ENCODE measurements at regions not wholly inside any gene's neighbourhood (a gene's known extent, or its start where the extent isn't known, plus 50 kb on each side); places are given as distances from the start of the nearest gene placed in this dataset.

DNA sequence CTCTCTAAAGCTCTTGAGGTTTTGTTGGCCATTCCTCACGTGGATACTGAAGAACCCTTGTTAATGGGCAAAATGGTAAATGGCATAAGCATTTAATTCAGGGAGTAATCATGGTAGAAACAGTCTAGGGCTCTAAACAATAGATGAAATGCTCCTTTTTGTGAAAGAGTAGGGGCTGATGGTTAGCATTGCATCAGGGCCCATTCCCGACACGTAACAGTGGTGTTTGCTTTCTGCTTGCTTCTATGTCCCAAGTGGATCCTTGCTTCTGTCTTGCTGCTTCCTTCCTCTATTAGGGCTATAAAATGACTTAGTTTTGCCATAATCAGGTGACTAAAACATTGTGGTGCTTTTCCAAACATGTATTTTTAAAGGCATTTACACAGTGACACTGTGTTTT is 230.9 kb upstream of the AFF2 start:
- TF ChIP-seq, protein P1, sequence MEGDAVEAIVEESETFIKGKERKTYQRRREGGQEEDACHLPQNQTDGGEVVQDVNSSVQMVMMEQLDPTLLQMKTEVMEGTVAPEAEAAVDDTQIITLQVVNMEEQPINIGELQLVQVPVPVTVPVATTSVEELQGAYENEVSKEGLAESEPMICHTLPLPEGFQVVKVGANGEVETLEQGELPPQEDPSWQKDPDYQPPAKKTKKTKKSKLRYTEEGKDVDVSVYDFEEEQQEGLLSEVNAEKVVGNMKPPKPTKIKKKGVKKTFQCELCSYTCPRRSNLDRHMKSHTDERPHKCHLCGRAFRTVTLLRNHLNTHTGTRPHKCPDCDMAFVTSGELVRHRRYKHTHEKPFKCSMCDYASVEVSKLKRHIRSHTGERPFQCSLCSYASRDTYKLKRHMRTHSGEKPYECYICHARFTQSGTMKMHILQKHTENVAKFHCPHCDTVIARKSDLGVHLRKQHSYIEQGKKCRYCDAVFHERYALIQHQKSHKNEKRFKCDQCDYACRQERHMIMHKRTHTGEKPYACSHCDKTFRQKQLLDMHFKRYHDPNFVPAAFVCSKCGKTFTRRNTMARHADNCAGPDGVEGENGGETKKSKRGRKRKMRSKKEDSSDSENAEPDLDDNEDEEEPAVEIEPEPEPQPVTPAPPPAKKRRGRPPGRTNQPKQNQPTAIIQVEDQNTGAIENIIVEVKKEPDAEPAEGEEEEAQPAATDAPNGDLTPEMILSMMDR (IDR thresholded peaks at IDR 0.05; ENCODE audit: insufficient read depth, low read depth, low read length), result no peak
- POLR2A ChIA-PET, result no interaction called here
- CTCF ChIA-PET, result no interaction called here
- H3K36me3 ChIP-seq (ENCODE audit: control insufficient read depth, insufficient read depth, low read length), result no peaks in the 10 kb centered on the region
- no peaks in the 10 kb centered on the region for H3K27me3 ChIP-seq (ENCODE audit: control insufficient read depth, insufficient read depth, low read length)
- H3K4me3 ChIP-seq (ENCODE audit: low read depth, low read length), result no peak overlapping the region
- DNase-seq (ENCODE audit: low read depth), result no peak

DNA sequence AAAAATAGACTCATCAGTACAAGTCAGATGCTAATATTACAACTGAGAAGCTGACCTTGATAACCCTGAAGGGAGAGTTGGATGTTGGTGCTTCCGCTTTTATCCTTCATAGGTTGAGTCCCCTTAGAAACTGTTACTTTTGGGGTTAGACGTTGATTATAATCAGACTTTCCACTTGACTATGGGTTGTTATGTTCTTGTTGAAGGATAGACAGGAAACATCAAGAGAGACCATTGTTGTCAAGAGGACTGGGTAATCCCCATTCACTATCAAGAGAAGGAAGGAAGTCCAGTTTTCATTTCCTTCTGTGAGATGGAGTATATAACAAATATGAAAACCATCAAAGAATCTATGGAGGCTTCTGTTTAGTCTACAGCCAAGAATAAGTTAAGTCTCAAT is 229.9 kb upstream of the AFF2 start:
- POLR2A ChIA-PET, result no interaction called here
- no peaks in the 10 kb centered on the region for H3K27me3 ChIP-seq (ENCODE audit: control insufficient read depth, insufficient read depth, low read length)
- H3K36me3 ChIP-seq (ENCODE audit: control insufficient read depth, insufficient read depth, low read length), result no peaks in the 10 kb centered on the region
- TF ChIP-seq, protein P1 (IDR thresholded peaks at IDR 0.05; ENCODE audit: insufficient read depth, low read depth, low read length), result no peak
- H3K4me3 ChIP-seq (ENCODE audit: low read depth, low read length), result no peak overlapping the region
- CTCF ChIA-PET, result no interaction called here
- DNase-seq (ENCODE audit: low read depth), result no peak

DNA sequence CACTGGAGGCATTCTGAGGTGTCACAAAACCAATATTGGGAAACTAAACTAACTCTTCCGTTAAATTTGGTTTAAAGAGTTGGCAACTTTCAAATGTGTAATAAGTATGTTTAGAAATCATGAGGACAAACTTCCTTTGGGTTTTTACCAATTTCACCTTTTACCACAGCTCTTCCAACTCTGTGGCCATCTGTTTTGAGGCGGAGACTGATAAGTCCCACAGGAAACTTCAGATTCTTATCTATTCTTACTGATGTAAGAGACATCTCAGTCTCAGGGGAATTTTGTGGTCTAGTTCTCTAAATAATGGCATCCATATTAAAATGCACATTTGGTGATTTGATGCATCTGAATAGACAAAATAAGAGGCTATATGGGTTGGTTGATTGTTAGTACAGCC is 229.2 kb upstream of the AFF2 start:
- H3K4me3 ChIP-seq (ENCODE audit: low read depth, low read length), result no peak overlapping the region
- H3K27me3 ChIP-seq (ENCODE audit: control insufficient read depth, insufficient read depth, low read length), result no peaks in the 10 kb centered on the region
- POLR2A ChIA-PET, result no interaction called here
- DNase-seq (ENCODE audit: low read depth), result no peak
- TF ChIP-seq, protein P1 (IDR thresholded peaks at IDR 0.05; ENCODE audit: insufficient read depth, low read depth, low read length), result no peak
- no peaks in the 10 kb centered on the region for H3K36me3 ChIP-seq (ENCODE audit: control insufficient read depth, insufficient read depth, low read length)
- CTCF ChIA-PET, result no interaction called here

DNA sequence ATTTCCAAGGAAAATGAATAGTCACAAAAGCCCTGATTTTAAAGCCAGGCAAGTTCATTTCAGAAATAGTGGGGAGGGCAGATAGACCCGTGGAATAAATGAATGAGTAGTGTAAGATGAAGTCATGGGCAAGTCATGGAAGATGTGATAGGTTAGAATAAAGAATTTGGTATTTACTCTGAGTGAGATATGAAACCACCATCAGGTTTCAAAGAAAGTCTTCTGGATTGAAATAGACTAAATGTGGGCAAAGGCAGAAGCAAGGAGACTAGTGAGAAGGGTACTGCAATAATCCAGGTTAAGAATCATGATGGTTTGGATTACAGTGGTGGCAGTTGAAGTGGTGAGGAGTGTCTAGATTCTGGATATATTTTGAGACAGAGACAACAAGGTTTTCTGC is 218.5 kb upstream of the AFF2 start:
- Histone ChIP-seq H3K27me3 (ENCODE audit: control insufficient read depth, insufficient read depth, low read length) (no peaks in the 10 kb centered on the region), H3K36me3 (ENCODE audit: control insufficient read depth, insufficient read depth, low read length) (no peaks in the 10 kb centered on the region), H3K4me3 (ENCODE audit: low read depth, low read length) (no peak overlapping the region)
- ChIA-PET CTCF (no interaction called here), POLR2A (no interaction called here)
- DNase-seq (ENCODE audit: low read depth), result no peak
- TF ChIP-seq, protein P1 (IDR thresholded peaks at IDR 0.05; ENCODE audit: insufficient read depth, low read depth, low read length), result no peak

DNA sequence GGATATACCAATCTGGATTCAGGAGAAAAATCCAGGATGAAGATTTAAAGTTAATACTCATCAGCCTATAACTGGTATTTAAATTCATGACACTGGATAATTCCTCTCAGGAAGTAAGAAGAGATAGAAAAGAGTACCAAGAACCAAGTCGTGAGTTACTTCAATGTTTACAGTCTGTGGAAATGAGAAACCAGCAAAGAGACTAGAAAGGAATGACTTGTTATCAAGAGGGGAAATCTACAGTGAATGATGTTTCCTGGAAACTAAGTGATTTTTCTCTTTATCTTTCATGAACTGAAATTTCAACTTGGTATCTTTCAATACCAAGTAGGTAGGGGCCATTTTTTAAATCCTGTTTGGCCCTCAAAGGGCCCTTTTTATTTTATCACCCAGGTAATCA is 217.9 kb upstream of the AFF2 start:
- H3K4me3 ChIP-seq (ENCODE audit: low read depth, low read length), result no peak overlapping the region
- TF ChIP-seq, protein P1 (IDR thresholded peaks at IDR 0.05; ENCODE audit: insufficient read depth, low read depth, low read length), result no peak
- DNase-seq (ENCODE audit: low read depth), result no peak
- H3K27me3 ChIP-seq (ENCODE audit: control insufficient read depth, insufficient read depth, low read length), result no peaks in the 10 kb centered on the region
- ChIA-PET POLR2A (no interaction called here), CTCF (no interaction called here)
- H3K36me3 ChIP-seq (ENCODE audit: control insufficient read depth, insufficient read depth, low read length), result no peaks in the 10 kb centered on the region

Data from BJ (cell line).